Loucy (cell line): ENCODE measurements at regions not wholly inside any gene's neighbourhood (a gene's known extent, or its start where the extent isn't known, plus 50 kb on each side); places are given as distances from the start of the nearest gene placed in this dataset.
"Not testable (repeated sequence)": the region's sequence is repeated elsewhere in the genome, so short reads cannot be mapped to it uniquely, and the experiment has no call there.

Experiments
- CTCF ChIP-seq: fragments of 200-600 bp; sonication (generic); conservative IDR thresholded peaks from 2 replicates; pipeline ENCODE4 v1.5.1; 2014; ENCODE audit warnings: mild to moderate bottlenecking, antibody characterized with exemption, low read length
- EZH2phosphoT487 ChIP-seq: fragments of 200-600 bp; IDR thresholded peaks from 2 replicates; pipeline ENCODE4 v1.6.1; 2018; ENCODE audit warnings: antibody characterized with exemption, mild to moderate bottlenecking, moderate library complexity, borderline replicate concordance

GRCh38 chr9:39568900-39569299, 213.4 kb downstream of the SPATA31A1 start:
- TF ChIP-seq CTCF, EZH2phosphoT487: not testable (repeated sequence)
